HepG2 (cell line): ENCODE measurements at regions not wholly inside any gene's neighbourhood (a gene's known extent, or its start where the extent isn't known, plus 50 kb on each side); places are given as distances from the start of the nearest gene placed in this dataset.
"Not testable (repeated sequence)": the region's sequence is repeated elsewhere in the genome, so short reads cannot be mapped to it uniquely, and the experiment has no call there.

Experiments used
- ATAC-seq: fragments of 200-7000 bp; cut with Tn5 transposase; 3 replicates; pipeline ENCODE4 v1.9.1; 2020; ENCODE audit warnings: mild to moderate bottlenecking, moderate library complexity
- BruUV-seq: library from RNA; stranded (reverse); fragments of 400-500 nt; replicated peaks from 2 replicates; lab custom pipeline; 2021; lab: Mats Ljungman, UMichigan
- CTCF ChIA-PET: fragments of 300-600 bp; formaldehyde crosslinking; extraction: SDS; loops from one replicate; lab custom pipeline; 2021; ENCODE audit warnings: low total read pairs, inconsistent platforms, low intra/inter-chr PET ratio; lab: Yijun Ruan, JAX
- POLR2A ChIA-PET: fragments of 350-600 bp; sonication (Branson Sonifier 250); formaldehyde crosslinking; loops from one replicate; lab custom pipeline; 2020; ENCODE audit warnings: antibody characterized with exemption, inconsistent platforms; lab: Yijun Ruan, JAX
- DNase-seq: peaks from one replicate; pipeline ENCODE4 v3.0.0-alpha.2; 2015; ENCODE audit warnings: low spot score
- FAIRE-seq: peaks from 3 replicates; lab custom pipeline; 2011; peaks lifted over from hg19 to GRCh38; lab: Jason Lieb, UNC
- H2AFZ ChIP-seq: one replicate; pipeline ENCODE4 v1.6.1; 2011; ENCODE audit warnings: low read length, inconsistent platforms
- H3K27ac ChIP-seq: fragments of 300-600 bp; 3 replicates; pipeline ENCODE4 v1.8.0; 2011; ENCODE audit warnings: mixed run types, mild to moderate bottlenecking, mixed read lengths, low read length, inconsistent platforms; ENCODE audit not compliant: insufficient read depth; ENCODE audit errors: extremely low read length
- H3K27me3 ChIP-seq, 2 experiments: fragments of 200-600 bp in 1 of 2; 2 replicates in 1 of 2; 3 replicates in 1 of 2; pipeline versions ENCODE4 v1.6.0 to v1.8.0; 2011; ENCODE audit warnings: low read length in 2 of 2, mild to moderate bottlenecking in 2 of 2, moderate library complexity in 2 of 2, inconsistent platforms in 1 of 2; ENCODE audit not compliant: insufficient read depth in 2 of 2, control insufficient read depth in 1 of 2
- H3K36me3 ChIP-seq, 2 experiments: fragments of 200-600 bp in 1 of 2; replicated peaks in 1 of 2; 2 replicates in 1 of 2; 3 replicates in 1 of 2; pipeline versions ENCODE4 v1.5.1 to v1.8.0; 2011; ENCODE audit warnings: low read length in 2 of 2, inconsistent platforms in 1 of 2; ENCODE audit not compliant: insufficient read depth in 2 of 2, control insufficient read depth in 1 of 2
- H3K4me1 ChIP-seq: 2 replicates; pipeline ENCODE4 v1.5.1; 2012; ENCODE audit warnings: low read length, inconsistent platforms; ENCODE audit not compliant: insufficient read depth
- H3K4me2 ChIP-seq: 2 replicates; pipeline ENCODE4 v1.6.0; 2011; ENCODE audit warnings: low read depth, low read length, inconsistent platforms
- H3K4me3 ChIP-seq, 3 experiments: fragments of 200-600 bp in 1 of 3; sonication (generic), shearing (Covaris generic) in 1 of 3; replicated peaks in 1 of 3; 2 replicates each; pipeline ENCODE4 v1.5.1; 2011 to 2016; ENCODE audit warnings: low read length in 3 of 3, inconsistent platforms in 2 of 3, low read depth in 2 of 3, mild to moderate bottlenecking in 2 of 3, control low read depth in 1 of 3, mixed read lengths in 1 of 3; ENCODE audit not compliant: insufficient read depth in 1 of 3
- H3K79me2 ChIP-seq: one replicate; pipeline ENCODE4 v1.6.1; 2011; ENCODE audit warnings: low read length, inconsistent platforms; ENCODE audit not compliant: insufficient read depth
- H3K9ac ChIP-seq: 2 replicates; pipeline ENCODE4 v1.6.0; 2011; ENCODE audit warnings: mild to moderate bottlenecking, low read depth, low read length, inconsistent platforms; ENCODE audit not compliant: insufficient read depth
- H3K9me3 ChIP-seq: 2 replicates; pipeline ENCODE4 v1.5.1; 2012; ENCODE audit warnings: mild to moderate bottlenecking, low read length
- H4K20me1 ChIP-seq: 2 replicates; pipeline ENCODE4 v1.6.0; 2011; ENCODE audit warnings: inconsistent platforms, mild to moderate bottlenecking, low read length, moderate library complexity; ENCODE audit not compliant: insufficient read depth
- MXI1 ChIP-seq: IDR thresholded peaks from 3 replicates; pipeline ENCODE4 v1.6.1; 2012; ENCODE audit warnings: low read depth, low read length, inconsistent platforms, borderline replicate concordance
- RFX3 ChIP-seq: IDR thresholded peaks from 2 replicates; pipeline ENCODE4 v1.6.1; 2016; ENCODE audit warnings: missing biosample characterization, missing genetic modification reagents
- SAP130 ChIP-seq: IDR thresholded peaks from 2 replicates; pipeline ENCODE4 v1.6.1; 2016; ENCODE audit warnings: low read depth
- THAP11 ChIP-seq: IDR thresholded peaks from 2 replicates; pipeline ENCODE4 v1.6.1; 2016; ENCODE audit warnings: missing biosample characterization, missing genetic modification reagents
- WGBS: methylation state at CpG from one replicate; pipeline ENCODE4 v1.1.6; 2017; ENCODE audit warnings: low lambda C conversion rate; 5-methylcytosine and 5-hydroxymethylcytosine counted together
- in situ Hi-C: cut with HindIII; loops from 2 replicates; pipeline ENCODE4 v1.10.0; 2017; ENCODE audit warnings: low pct_unique_long_range_greater_than_20kb; ENCODE audit not compliant: extremely low pct_ligation_motif_present
- intact Hi-C: fragments of 100-400 bp; cut with micrococcal nuclease; formaldehyde crosslinking; loops from one replicate; pipeline ENCODE4 v1.10.0; 2022; ENCODE audit not compliant: unreplicated experiment
- TF ChIP-seq, protein P1 (sequence below): sonication (generic); IDR thresholded peaks from 2 replicates; pipeline ENCODE4 v1.6.1; 2016; ENCODE audit warnings: low read depth, borderline replicate concordance

- H3K79me2 ChIP-seq, CTCF ChIA-PET, FAIRE-seq, H2AFZ ChIP-seq, BruUV-seq, H3K27me3 ChIP-seq, H3K27ac ChIP-seq, H3K36me3 ChIP-seq, H3K4me1 ChIP-seq, H3K9me3 ChIP-seq, ATAC-seq, DNase-seq, H3K4me2 ChIP-seq, intact Hi-C loops, H3K9ac ChIP-seq, H4K20me1 ChIP-seq, in situ Hi-C loops, H3K4me3 ChIP-seq: not testable (repeated sequence)
- POLR2A ChIA-PET: interaction anchor here (3.4 kb wide), 1 partner anchor 9 kb away, joined by 27 read pairs; no protein-coding TSS in a partner anchor
- WGBS: no CpG with 5 or more reads among the region's 1 CpG
Measured at GRCh38 chr21:6363591-6363990, 4157.8 kb upstream of the TPTE start.

GRCh38 chr21:6368824-6369223 is 4152.6 kb upstream of the TPTE start:
- TF ChIP-seq MXI1: peak; percentile 15; the same call in 1 of the 3 replicates
- peak; percentile 68; the same call in 1 of the 2 replicates for TF ChIP-seq THAP11 (CRISPR knock-in tag)
- TF ChIP-seq SAP130 (CRISPR knock-in tag): peak; percentile 50; the same call in 1 of the 2 replicates
- peak; percentile 49; the same call in 1 of the 2 replicates for TF ChIP-seq RFX3
- TF ChIP-seq, protein P1, sequence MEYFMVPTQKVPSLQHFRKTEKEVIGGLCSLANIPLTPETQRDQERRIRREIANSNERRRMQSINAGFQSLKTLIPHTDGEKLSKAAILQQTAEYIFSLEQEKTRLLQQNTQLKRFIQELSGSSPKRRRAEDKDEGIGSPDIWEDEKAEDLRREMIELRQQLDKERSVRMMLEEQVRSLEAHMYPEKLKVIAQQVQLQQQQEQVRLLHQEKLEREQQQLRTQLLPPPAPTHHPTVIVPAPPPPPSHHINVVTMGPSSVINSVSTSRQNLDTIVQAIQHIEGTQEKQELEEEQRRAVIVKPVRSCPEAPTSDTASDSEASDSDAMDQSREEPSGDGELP: peak; percentile 17; the same call in 1 of the 2 replicates
- peak; percentile 30 for DNase-seq
- WGBS: 6% methylated on average over 4 of the region's 7 CpGs
- POLR2A ChIA-PET, H3K9me3 ChIP-seq, H3K27me3 ChIP-seq, H3K4me2 ChIP-seq, H3K9ac ChIP-seq, FAIRE-seq, H3K4me1 ChIP-seq, H3K79me2 ChIP-seq, H3K27ac ChIP-seq, intact Hi-C loops, in situ Hi-C loops, ATAC-seq, CTCF ChIA-PET, H3K36me3 ChIP-seq, H4K20me1 ChIP-seq: not testable (repeated sequence)
- TSS peak; percentile 91 for BruUV-seq
- H3K4me3 ChIP-seq: peak overlapping the region in 1 of 3 experiments; percentile 58; a peak in 1 of 6 replicates
- peak overlapping the region; percentile 76 for H2AFZ ChIP-seq

- H3K4me1 ChIP-seq, H4K20me1 ChIP-seq, FAIRE-seq, ATAC-seq, BruUV-seq, in situ Hi-C loops, CTCF ChIA-PET, H3K9me3 ChIP-seq, intact Hi-C loops, H2AFZ ChIP-seq, H3K79me2 ChIP-seq, H3K36me3 ChIP-seq, H3K27ac ChIP-seq, DNase-seq, H3K27me3 ChIP-seq: not testable (repeated sequence)
- Histone ChIP-seq H3K9ac (0 out of 2 replicates have a peak overlapping the region, but pooled peaks have one; percentile 9), H3K4me2 (peak overlapping the region; percentile 69), H3K4me3 (peak overlapping the region in 2 of 3 experiments; percentile 21 to 38; a peak in 1 of 6 replicates)
- no CpG with 5 or more reads among the region's 3 CpGs for WGBS
- POLR2A ChIA-PET: interaction anchor here (3.2 kb wide), 1 partner anchor 10 kb away, joined by 27 read pairs; no protein-coding TSS in a partner anchor
Measured at GRCh38 chr21:6373253-6373652, 4148.1 kb upstream of the TPTE start.
